GM03348 (cell line): ENCODE measurements at regions not wholly inside any gene's neighbourhood (a gene's known extent, or its start where the extent isn't known, plus 50 kb on each side); places are given as distances from the start of the nearest gene placed in this dataset.

Experiments
- DNase-seq: peaks from one replicate; pipeline ENCODE4 v3.0.0; 2012; ENCODE audit warnings: low spot score

DNA sequence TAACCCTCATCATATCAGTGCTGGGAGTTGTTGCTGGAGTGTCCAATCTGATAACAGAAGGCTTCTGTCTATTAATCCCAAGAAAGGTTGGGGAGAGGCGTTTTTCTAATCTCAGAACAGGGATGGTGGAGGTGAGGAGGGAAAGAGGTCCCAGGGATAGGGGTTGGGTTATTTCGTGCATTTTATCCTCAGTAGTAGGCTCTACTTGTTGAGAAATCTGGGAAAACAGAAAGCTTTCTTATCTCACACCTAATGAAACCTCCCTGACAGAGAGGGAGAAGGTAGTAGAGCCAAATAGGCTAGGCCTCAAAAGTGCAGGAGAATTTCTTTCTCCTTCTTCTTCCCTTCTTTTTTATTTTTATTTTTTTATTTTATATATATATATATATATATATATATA, 281.8 kb upstream of the MAP3K7 start:
- DNase-seq, result no peak

DNA sequence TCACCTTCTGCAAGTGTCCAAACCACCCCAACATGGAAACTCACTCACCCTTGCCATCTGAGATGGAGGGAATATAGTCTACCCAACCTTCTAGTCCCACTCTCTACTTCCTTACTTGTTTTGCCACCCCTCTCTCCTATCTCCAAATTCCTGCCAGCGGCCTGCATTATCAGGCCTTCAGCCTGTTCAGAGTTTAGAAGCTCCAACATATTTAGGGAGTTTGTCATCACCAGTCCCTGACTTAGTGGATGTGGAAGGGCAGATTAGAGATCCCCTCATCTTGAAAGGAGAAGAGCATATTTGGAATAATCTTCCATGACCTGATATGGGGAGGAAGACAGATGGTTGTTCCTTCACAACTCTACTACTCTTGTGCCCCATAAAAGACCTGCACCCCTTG, 281.4 kb upstream of the MAP3K7 start:
- DNase-seq, result no peak

DNA sequence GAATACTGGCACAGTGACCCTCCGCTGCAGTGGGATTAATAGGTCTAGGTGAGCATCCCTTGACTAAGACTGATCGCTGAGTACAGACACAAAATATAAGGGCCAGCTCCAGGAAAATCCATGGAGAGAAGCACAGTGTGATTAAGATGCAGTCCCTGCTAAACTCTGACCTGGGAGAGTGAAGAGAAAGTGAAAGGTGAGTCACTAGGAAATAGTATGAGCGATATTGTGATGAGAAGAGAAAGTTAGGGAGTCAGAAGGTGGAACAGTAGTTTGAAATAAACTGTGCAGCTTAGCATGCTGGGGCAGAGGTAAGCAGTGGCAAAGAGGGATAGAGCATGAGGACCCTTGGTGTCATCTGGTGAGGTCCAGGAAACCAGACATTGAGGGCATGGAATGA, 278.6 kb upstream of the MAP3K7 start:
- DNase-seq, result no peak

DNA sequence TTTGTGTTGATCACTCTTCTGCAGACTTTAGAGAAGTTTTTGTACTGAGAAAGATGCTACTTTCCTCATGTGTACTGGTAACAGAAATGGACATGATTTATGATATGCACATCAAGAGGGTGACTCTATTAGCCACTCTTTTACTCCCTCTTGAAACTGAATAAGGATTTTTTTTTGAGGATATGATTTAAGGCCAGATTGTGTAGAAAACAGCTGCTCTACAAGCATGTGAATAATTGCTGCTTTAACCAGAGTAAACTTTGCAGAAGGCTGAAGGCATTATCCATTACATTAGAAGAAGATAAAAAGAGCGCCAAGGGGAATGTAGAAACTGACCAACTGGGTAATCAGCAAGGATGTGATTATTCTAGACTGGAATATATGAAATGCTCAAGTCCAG, 276.2 kb upstream of the MAP3K7 start:
- no peak for DNase-seq

DNA sequence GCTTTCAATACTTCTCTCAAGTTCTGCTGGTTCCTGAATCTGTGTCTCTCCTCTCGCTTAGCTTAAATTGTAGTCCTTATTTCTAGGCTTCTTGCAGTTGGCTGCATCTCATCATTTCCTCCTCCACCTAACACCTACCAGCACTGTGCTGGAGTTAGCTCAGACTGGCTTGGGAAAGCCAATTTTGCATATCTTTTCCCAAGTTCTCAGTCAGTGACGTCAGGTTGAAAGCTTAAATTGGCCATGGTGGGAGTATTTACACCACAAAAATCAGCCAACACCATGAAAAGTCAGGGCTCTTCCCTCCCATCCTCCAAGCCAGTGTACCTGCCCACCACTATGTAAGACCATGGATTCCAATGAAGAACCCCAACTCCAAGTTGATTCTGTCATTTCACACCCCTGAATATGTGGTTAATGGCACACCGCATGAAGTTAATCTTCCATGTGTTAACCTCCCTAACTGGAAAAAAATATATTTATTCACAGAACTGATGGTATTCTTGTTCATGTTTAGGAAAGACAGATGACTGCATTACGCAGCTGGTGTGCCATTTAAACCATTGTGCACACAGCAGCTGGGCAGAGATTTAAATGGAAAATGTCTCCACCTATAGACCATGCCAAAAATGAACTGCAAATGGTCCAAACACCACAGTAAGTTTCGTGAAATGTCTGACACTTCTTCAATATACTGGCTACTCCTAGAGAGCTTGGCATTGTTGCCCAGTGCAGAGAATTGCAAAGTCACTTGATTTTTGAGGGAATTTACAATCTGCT, 274.1 kb upstream of the MAP3K7 start:
- no peak for DNase-seq

DNA sequence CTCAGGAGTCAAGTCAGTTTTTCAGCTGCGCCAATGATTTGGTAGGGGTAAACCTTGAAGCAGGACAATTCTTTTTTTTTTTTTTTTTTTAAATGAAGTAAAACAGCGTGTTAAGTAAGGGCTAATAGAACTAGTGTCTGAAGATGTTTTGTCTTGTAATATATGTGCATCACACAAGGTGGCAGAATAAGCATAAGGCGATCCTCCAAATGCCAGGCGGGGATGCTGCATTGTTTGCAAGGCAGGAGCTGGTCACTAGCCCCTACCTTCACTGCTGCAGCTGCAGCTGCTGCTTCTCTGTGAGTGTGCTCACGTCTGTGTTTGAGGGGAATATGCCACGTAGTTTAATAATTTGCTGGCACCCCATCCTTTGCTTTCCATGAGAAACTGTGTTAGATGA, 272.7 kb upstream of the MAP3K7 start:
- no peak for DNase-seq

DNA sequence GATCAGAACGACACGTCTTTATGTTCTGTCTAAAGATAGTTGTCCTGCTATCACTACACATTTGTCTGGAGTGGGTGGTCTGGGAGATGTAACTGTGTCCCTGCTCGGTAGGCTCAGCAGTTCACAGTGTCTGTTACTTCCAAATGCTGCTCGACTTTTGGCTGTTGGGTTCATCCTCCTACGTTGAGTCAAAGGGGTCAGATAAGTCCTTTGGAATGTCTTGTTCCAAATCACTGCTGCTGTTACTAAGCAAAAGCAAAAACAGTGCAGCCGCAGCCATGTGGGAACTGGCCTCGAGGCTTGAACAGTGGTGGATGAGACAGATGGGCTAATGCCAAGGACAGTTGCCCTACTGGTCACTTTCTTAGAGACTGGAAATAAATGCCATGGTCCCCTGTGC, 272.2 kb upstream of the MAP3K7 start:
- DNase-seq, result no peak

DNA sequence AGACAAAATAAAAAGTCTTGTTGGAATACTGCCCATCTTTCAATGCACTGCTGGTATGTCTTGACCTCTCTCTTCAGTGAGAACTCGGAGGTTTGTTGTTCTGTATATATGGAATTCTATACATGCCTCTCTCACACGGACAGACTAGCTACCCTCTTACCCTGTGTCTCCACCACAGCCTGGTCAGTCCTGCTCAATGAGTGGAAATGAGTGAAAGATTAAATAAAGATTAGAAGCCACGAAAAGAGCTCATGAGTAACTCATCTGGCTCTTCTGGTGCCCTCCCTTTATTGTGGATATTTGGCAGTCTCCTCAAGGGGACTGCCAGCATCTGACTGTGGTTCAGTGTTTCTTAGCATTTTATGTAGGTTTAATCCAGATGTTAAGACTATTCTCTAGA, 262.8 kb upstream of the MAP3K7 start:
- no peak for DNase-seq

DNA sequence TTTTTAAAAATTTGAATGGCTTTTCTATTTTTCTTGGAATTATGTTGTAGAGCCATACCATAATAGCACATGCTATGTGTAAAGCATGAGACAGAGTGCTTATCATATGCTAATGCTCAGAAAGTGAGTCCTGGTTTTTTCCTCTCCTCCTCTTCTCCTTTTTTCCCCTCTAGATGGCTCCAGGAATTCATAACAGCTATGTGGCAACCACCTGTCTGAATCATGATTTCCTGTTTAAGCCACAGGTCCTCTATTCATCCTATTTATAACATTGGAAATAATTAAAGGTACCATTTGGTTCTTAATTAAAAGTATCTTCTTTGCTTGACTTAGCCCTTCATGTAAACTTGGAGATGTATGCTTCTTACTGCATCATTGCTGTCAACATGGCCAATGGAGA, 260.0 kb upstream of the MAP3K7 start:
- DNase-seq, result no peak

DNA sequence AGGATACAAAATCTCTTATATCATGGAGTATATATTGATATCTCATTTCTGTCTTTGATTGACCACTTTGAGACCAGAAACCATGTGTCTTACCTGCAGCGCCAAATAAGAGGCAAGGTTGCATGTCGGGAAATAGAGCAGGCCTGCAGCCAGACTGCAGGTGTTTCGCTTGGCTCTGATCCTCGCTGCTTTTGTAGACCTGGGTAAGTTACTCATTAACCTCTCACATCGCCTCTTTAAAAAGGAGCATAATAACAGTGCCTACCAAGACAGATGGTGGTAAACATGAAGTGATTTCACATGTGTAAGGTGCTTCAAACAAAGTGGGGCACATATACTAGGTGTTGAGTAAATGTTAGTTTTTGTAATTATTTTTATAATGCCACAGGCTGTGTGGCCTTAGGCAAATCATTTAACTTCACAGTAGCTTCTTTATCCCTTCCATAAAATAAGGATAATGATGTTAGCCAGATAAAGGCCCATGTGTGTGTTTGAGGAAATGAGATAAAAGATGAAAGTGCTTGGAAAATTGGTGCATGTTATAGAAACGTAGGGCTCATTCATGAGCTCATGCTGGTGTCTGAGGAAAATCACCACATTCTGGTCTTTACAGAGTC, 248.8 kb upstream of the MAP3K7 start:
- no peak for DNase-seq

DNA sequence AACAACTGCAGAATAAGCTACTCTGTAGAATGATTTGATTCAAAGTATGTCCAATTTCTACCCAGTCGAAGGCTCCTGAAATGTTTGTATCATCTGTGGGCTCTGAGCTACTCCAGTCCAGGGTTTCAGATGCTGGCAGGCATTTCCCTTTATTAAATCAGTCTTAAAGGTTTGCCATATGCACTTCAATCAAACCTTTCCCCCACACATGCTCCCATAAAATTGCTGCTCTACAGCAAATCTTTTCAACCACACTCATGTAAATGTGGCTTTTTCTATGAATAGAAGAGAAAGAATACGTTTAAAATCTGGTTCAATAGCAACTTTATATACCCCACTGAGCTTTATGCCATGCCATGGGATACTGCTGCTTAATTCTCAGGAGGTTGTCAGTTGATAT, 242.4 kb upstream of the MAP3K7 start:
- no peak for DNase-seq

DNA sequence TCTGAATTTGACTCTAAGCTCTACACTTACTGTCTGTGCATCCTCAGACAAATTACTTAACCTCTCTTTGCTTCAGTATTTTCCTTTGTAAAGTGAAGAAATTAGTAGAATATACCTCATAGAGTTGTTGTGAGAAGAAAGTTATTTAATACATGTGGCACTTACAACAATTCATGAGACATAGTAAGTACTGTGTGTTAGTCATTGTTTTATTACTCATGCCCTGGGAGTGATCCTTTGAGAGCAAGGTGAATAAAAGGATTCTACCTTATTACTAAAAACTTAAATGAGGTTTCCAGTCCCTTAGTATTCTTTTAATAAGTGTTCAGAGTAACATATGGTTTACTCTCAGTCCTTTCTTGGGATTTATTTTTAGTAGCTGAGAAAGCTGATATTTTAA, 233.6 kb upstream of the MAP3K7 start:
- no peak for DNase-seq

DNA sequence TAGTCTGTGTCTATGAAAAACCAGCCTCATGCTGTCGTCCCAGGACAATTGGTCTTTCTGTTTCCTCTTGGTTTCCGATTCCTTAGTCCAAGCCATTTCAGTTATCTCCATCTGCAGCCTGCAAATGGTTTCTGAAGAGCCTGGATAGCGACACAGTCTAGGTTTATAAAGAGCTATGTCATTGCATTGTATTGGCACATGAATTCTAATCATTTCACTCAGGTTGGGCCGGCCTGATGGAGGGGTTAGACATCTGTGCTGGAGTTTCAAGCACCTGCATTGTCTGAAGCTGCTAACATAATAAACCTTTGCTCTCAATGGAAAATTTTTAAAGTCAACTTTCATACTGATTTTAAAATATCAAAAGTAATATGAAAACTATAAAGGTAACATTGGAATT, 232.6 kb upstream of the MAP3K7 start:
- no peak for DNase-seq

DNA sequence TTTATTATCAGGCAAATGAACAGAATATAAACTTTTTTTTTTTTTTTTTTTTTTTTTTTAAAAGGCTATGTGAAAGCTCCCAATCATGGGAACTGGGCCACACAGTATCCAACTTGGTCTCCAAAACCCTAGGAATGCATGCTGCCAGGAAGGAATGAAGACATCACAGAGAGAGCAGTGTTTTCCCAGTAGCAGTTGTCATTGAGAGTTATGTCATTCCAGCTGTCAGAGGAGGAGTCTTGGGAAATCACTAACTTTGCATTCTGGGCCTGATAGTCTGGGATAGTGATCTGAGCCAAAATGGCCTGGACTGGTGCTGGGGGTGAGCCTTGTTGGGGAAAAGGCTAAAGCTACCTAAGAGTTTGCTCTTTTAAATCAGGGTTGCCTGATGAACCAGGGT, 231.3 kb upstream of the MAP3K7 start:
- no peak for DNase-seq

DNA sequence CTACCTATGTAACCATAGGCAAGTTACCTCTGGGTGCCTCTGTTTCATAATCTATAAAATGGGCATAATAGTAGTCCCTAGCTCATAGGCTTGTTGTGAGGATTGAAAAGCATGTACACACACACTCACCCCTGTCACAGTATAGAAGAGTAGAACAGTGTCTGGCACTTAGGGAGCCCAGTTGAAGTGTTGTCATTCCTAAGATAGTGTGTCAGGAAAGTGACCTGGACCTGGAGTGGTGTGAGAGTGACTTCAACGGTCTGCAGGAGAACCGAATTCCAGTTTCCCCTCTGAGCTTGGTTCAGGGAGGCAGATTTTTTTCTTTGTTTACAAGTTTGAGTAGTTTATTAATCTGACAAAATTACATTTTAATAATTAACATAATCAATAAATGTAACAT, 229.9 kb upstream of the MAP3K7 start:
- DNase-seq, result no peak

DNA sequence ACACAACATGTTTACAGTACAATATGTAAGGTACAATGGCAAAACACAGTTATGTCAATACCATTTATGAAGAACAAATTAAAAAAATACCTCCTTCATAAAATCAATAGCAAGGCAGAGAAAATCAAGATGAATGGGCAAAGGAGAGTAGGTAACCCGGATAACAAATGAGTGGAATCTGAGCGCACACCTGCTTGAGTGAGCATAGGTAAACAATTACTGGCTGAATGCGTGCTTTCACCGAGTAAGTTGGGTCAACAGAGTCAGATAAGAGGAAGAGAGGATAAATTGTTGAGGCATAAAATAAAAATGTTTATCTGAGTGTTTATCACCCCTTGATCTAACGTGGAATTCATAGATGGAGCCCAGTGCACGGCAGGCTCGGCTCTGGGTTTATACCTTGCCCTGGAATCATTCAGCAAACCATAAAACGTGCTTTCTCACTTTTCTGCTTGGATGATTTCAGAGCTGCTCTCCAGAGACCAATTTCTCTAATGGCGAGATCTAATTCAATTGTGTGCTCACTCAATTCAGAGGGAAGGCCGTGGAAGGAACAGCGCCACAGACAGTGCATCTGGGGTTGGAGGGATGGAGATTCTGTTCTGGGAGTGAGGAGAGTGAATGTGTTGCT, 224.8 kb upstream of the MAP3K7 start:
- DNase-seq, result no peak

DNA sequence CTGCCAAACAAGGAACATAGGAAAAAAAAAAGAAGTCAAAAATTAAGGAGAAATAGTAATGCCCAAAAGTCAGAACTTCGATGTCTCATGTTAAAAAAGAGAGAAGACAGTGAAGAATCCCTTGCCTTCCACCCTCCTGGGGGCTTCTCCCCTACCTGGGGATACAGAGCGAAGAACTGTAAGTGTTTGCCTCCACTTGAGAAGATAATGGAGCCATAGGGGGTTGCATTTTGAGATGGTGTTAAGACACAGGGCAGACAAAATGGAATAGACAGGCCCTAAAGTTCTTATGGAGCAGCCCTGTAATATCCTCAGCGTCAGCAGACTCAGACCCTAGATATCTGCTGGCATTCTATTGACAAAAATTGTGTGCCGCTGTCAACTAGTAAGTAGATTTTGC, 222.2 kb upstream of the MAP3K7 start:
- no peak for DNase-seq

DNA sequence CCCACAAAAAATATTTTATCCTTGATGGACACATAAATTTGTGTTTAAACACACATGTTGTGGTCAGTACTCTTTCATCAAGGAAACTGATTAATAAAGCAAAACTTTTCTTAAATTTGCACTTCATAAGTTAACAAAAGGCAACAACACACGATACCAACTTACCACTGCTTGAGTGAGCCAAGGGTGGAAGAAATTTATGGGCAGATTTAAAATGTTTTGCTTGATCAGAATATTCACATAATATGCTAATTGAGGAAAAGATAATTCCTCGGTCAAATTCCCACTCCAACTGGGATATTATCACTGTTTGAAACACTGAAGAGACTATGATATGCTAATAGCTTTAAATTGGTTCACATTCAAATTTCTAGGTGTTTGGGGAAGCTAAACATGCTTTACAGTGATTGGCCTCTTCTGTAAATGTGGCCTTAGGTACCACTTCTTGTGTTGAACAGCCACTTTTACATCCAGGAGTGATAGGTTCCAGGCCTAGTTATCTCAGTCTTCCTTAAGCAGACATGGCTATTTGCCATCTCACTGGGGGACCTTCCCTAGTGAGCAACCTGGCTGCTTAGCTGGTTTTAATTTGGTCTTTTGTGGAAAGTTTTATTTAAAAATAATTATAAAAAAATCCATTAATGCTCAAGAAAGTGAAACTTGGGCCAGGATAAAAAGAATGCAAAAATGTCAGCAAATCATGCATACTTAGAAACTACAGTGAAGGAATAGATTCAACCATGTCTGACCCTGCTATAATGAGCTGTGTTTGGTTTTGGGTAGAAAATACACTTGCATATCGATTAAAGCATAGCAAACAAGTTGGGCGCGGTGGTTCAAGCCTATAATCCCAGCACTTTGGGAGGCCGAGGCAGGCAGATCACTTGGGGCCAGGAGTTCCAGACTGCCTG, 221.2 kb upstream of the MAP3K7 start:
- DNase-seq, result no peak

DNA sequence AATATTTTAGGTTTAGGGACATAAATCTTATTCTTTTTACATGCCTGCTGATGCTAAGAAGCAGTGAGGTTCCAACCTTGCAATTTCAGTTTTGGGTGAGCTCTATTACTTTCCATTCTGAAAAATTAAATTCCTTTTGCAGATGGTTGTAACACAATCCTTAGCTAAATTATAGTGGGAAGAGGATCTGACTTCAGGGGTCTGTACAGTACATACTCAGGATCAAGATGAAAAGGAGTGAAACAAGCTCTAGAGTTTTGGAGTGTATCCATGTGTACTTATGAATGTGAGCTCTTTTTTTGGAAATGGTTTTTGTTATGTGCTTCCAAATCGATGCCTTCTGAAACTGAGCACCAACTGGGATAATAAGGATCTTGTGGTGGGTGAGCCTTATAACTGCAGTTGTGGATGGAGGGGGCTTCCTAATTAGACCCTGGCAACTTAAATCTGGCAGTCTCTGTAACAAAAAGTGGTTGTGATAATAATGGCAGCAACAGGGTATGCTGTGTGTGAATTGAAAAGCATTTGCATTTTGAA, 218.8 kb upstream of the MAP3K7 start:
- no peak for DNase-seq

DNA sequence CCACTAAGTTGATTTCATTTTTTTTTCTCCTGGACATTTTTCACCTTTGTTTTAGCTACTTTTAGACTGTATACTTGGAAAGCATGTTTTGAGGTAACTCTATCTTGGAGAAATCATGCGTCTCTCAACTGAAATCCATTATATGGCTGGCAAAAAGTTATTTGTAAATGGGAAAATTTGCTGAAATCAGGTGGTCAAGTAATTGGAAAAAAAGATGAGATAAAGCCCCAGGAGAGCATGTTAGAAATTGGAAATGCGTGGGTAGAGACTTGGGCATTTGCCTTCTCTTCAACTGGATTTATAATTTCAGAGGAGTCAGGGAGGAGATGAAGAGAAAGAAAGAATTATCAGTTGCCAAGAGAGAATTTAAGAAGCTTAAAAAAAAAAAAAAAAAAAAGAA, 217.1 kb upstream of the MAP3K7 start:
- no peak for DNase-seq

DNA sequence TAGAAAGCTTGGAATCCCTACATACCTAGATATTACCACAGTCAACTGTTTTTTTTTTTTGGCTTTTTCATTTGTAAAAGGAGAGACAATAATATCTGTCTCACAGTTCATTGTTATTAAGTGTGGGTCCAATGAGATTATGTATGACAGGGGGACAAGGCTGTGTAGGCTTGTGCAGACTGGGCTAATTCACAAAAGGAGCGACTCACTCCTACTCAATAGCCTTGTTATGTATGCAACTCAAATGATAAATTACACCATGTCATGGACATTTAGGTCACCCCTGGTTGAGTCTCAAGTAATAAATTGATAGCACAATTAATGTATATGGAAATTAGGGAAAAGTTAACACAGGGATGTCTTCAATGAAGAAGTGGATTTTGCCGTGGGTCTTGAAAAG, 208.2 kb upstream of the MAP3K7 start:
- DNase-seq, result no peak

DNA sequence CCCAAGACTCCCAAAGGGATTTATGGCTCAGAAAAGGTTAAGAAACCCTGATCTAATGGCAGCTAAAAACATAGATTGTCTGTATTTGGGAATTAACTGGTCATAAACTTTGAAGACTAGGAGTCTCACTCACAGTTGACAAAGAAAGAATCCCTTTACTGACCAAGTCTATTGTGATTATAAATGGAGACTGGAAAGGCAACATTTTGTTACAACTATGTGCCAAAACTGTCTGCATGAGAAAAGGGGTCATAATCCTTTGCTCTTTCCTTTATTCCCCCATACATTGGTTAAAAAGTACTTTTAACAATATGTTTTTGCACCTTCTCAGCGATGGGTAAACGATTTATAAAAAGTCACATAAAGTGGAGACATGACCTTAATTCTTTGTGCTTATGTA, 206.9 kb upstream of the MAP3K7 start:
- no peak for DNase-seq
